ENCODE measurements at regions not wholly inside any gene's neighbourhood (a gene's known extent, or its start where the extent isn't known, plus 50 kb on each side); places are given as distances from the start of the nearest gene placed in this dataset.

- no peaks in the 10 kb centered on the region for H3K36me3 ChIP-seq (ENCODE audit: control insufficient read depth, insufficient read depth, low read length)
- no peak overlapping the region for H3K4me3 ChIP-seq (ENCODE audit: low read depth, low read length)
- no peak for DNase-seq (ENCODE audit: low read depth)
- peaks cover 4% of the 10 kb centered on the region for H3K27me3 ChIP-seq (ENCODE audit: control insufficient read depth, insufficient read depth, low read length)
- no peak for FAIRE-seq
- TF ChIP-seq CTCF (IDR thresholded peaks at IDR 0.05; ENCODE audit: insufficient read depth, low read length, severe bottlenecking), result no peak
Observed at GRCh38 chr1:68294367-68295066, 62.2 kb upstream of the WLS start.

GRCh38 chr1:68293609-68294366, 61.5 kb upstream of the WLS start:
- DNase-seq (ENCODE audit: low read depth) (no peak), FAIRE-seq (no peak)
- Histone ChIP-seq H3K27me3 (ENCODE audit: control insufficient read depth, insufficient read depth, low read length) (peaks cover 4% of the 10 kb centered on the region), H3K4me3 (ENCODE audit: low read depth, low read length) (no peak overlapping the region), H3K36me3 (ENCODE audit: control insufficient read depth, insufficient read depth, low read length) (no peaks in the 10 kb centered on the region)
- no peak for TF ChIP-seq CTCF (IDR thresholded peaks at IDR 0.05; ENCODE audit: insufficient read depth, low read length, severe bottlenecking)

- H3K27me3 ChIP-seq (ENCODE audit: control insufficient read depth, insufficient read depth, low read length), result peaks cover 4% of the 10 kb centered on the region
- DNase-seq (ENCODE audit: low read depth) (no peak), FAIRE-seq (no peak)
- H3K4me3 ChIP-seq (ENCODE audit: low read depth, low read length), result no peak overlapping the region
- H3K36me3 ChIP-seq (ENCODE audit: control insufficient read depth, insufficient read depth, low read length), result no peaks in the 10 kb centered on the region
- no peak for TF ChIP-seq CTCF (IDR thresholded peaks at IDR 0.05; ENCODE audit: insufficient read depth, low read length, severe bottlenecking)
Observed at GRCh38 chr1:68293122-68293521, 60.8 kb upstream of the WLS start.

- FAIRE-seq, result no peak
- Histone ChIP-seq H3K36me3 (ENCODE audit: control insufficient read depth, insufficient read depth, low read length) (no peaks in the 10 kb centered on the region), H3K4me3 (ENCODE audit: low read depth, low read length) (no peak overlapping the region), H3K27me3 (ENCODE audit: control insufficient read depth, insufficient read depth, low read length) (peaks cover 4% of the 10 kb centered on the region)
- no peak for TF ChIP-seq CTCF (IDR thresholded peaks at IDR 0.05; ENCODE audit: insufficient read depth, low read length, severe bottlenecking)
- no peak for DNase-seq (ENCODE audit: low read depth)
Observed at GRCh38 chr1:68291688-68292384, 59.5 kb upstream of the WLS start.

GRCh38 chr1:68287241-68287640, 54.9 kb upstream of the WLS start:
- no peak overlapping the region for H3K4me3 ChIP-seq (ENCODE audit: low read depth, low read length)
- TF ChIP-seq CTCF (IDR thresholded peaks at IDR 0.05; ENCODE audit: insufficient read depth, low read length, severe bottlenecking), result no peak
- H3K27me3 ChIP-seq (ENCODE audit: control insufficient read depth, insufficient read depth, low read length), result no peaks in the 10 kb centered on the region
- DNase-seq (ENCODE audit: low read depth) (no peak), FAIRE-seq (no peak)
- H3K36me3 ChIP-seq (ENCODE audit: control insufficient read depth, insufficient read depth, low read length), result no peaks in the 10 kb centered on the region
